B cell (primary cell): ENCODE measurements at regions not wholly inside any gene's neighbourhood (a gene's known extent, or its start where the extent isn't known, plus 50 kb on each side); places are given as distances from the start of the nearest gene placed in this dataset.

Experiments used
- ATAC-seq: fragments of 200-7000 bp; cut with Tn5 transposase; one replicate; pipeline ENCODE4 v1.10.0; 2021; ENCODE audit warnings: low read depth, mild to moderate bottlenecking, moderate number of reproducible peaks, moderate library complexity
- CTCF ChIA-PET: fragments of 350-600 bp; sonication (Branson Sonifier 250); formaldehyde crosslinking; loops from one replicate; lab custom pipeline; 2021; ENCODE audit warnings: antibody characterized with exemption, inconsistent platforms; lab: Charles Lee
- POLR2A ChIA-PET: fragments of 350-600 bp; sonication (Branson Sonifier 250); formaldehyde crosslinking; loops from one replicate; lab custom pipeline; 2021; ENCODE audit warnings: antibody characterized with exemption; lab: Charles Lee
- DNase-seq: peaks from one replicate; pipeline ENCODE4 v3.0.0; 2013
- H2AFZ ChIP-seq: 2 replicates; pipeline ENCODE4 v1.6.1; 2012; ENCODE audit warnings: mild to moderate bottlenecking, low read depth, low read length; ENCODE audit not compliant: insufficient read depth, poor library complexity, severe bottlenecking
- H3K27ac ChIP-seq, 2 donors: 1 replicate in 1 of 2; 2 replicates in 1 of 2; pipeline ENCODE4 v1.5.1; 2012 to 2013; ENCODE audit warnings: low read length in 2 of 2, mild to moderate bottlenecking in 2 of 2, moderate library complexity in 1 of 2
- H3K27me3 ChIP-seq, 4 experiments: fragments of 200-600 bp in 1 of 4; sonication (generic) in 1 of 4; replicated peaks in 1 of 4; 1 replicate in 2 of 4; 2 replicates in 2 of 4; pipeline versions ENCODE4 v1.6.1 to v1.7.0; 2013 to 2016; ENCODE audit warnings: low read length in 3 of 4, mild to moderate bottlenecking in 2 of 4, mixed read lengths in 1 of 4, moderate library complexity in 1 of 4; ENCODE audit not compliant: insufficient read depth in 4 of 4, control insufficient read depth in 3 of 4; ENCODE audit errors: control extremely low read depth in 1 of 4
- H3K36me3 ChIP-seq, 2 experiments: replicated peaks in 1 of 2; 1 replicate in 1 of 2; 2 replicates in 1 of 2; pipeline versions ENCODE4 v1.6.1 to v1.7.1; 2013; ENCODE audit warnings: low read length in 1 of 2; ENCODE audit not compliant: insufficient read depth in 2 of 2, control insufficient read depth in 1 of 2; ENCODE audit errors: control extremely low read depth in 1 of 2, extremely low read depth in 1 of 2
- H3K4me1 ChIP-seq, 2 donors: fragments of 200-600 bp in 1 of 2; sonication (generic) in 1 of 2; 1 replicate in 1 of 2; 2 replicates in 1 of 2; pipeline versions ENCODE4 v1.5.1 to v1.6.1; 2013 to 2017; ENCODE audit warnings: low read length in 2 of 2; ENCODE audit not compliant: control insufficient read depth in 2 of 2, insufficient read depth in 2 of 2
- H3K4me2 ChIP-seq: replicated peaks from 2 replicates; pipeline ENCODE3; 2012; ENCODE audit warnings: mild to moderate bottlenecking, low read depth, low read length; ENCODE audit not compliant: poor library complexity, severe bottlenecking
- H3K4me3 ChIP-seq, 5 experiments: fragments of 200-600 bp in 1 of 5; sonication (generic) in 1 of 5; 1 replicate in 3 of 5; 2 replicates in 2 of 5; pipeline versions ENCODE4 v1.5.1 to v1.7.0; 2011 to 2016; ENCODE audit warnings: low read length in 4 of 5, mild to moderate bottlenecking in 4 of 5, low read depth in 2 of 5, control low read depth in 1 of 5, moderate library complexity in 1 of 5; ENCODE audit not compliant: insufficient read depth in 1 of 5; ENCODE audit errors: control extremely low read depth in 1 of 5, extremely low read depth in 1 of 5
- H3K79me2 ChIP-seq: fragments of 200-600 bp; sonication (generic); one replicate; pipeline ENCODE4 v1.6.0; 2016; ENCODE audit warnings: low read length; ENCODE audit not compliant: control insufficient read depth, insufficient read depth
- H3K9ac ChIP-seq: fragments of 200-600 bp; sonication (generic); 2 replicates; pipeline ENCODE4 v1.6.1; 2017; ENCODE audit warnings: mild to moderate bottlenecking, low read length, moderate library complexity
- H3K9me3 ChIP-seq, 3 donors: one replicate each; pipeline versions ENCODE4 v1.6.1 to v1.7.1; 2013; ENCODE audit warnings: low read length in 2 of 3; ENCODE audit not compliant: control insufficient read depth in 2 of 3, insufficient read depth in 1 of 3; ENCODE audit errors: control extremely low read depth in 1 of 3
- H4K20me1 ChIP-seq: 2 replicates; pipeline ENCODE4 v1.6.0; 2012; ENCODE audit warnings: mild to moderate bottlenecking, low read length; ENCODE audit not compliant: insufficient read depth, control insufficient read depth, poor library complexity, severe bottlenecking
- H3K27ac Mint-ChIP-seq: one replicate; pipeline ENCODE4 v1.8.0; 2021; ENCODE audit warnings: mixed read lengths
- H3K27me3 Mint-ChIP-seq: one replicate; pipeline ENCODE4 v1.8.0; 2021; ENCODE audit warnings: mixed read lengths
- H3K4me1 Mint-ChIP-seq: one replicate; pipeline ENCODE4 v1.8.0; 2021; ENCODE audit warnings: mixed read lengths
- H3K4me3 Mint-ChIP-seq: one replicate; pipeline ENCODE4 v1.8.0; 2021; ENCODE audit warnings: mixed read lengths
- H3K9me3 Mint-ChIP-seq: one replicate; pipeline ENCODE4 v1.8.0; 2022; ENCODE audit warnings: mixed read lengths; ENCODE audit not compliant: insufficient read depth
- EZH2 ChIP-seq: IDR thresholded peaks from 2 replicates; pipeline ENCODE4 v1.6.1; 2012; ENCODE audit warnings: borderline replicate concordance, low read depth, mild to moderate bottlenecking, moderate library complexity, low read length; ENCODE audit not compliant: insufficient read depth, poor library complexity, severe bottlenecking
- WGBS: methylation state at CpG from one replicate; pipeline ENCODE4 v1.1.5; 2013; ENCODE audit warnings: missing lambda C conversion rate; ENCODE audit not compliant: insufficient coverage; 5-methylcytosine and 5-hydroxymethylcytosine counted together
- intact Hi-C: fragments of 100-400 bp; cut with micrococcal nuclease; formaldehyde crosslinking; loops from one replicate; pipeline ENCODE4 v1.10.0; 2022
- TF ChIP-seq, protein P1 (sequence below): fragments of 200-600 bp; IDR thresholded peaks from one replicate; pipeline ENCODE4 v1.8.0; 2022; ENCODE audit warnings: antibody characterized with exemption, mild to moderate bottlenecking

DNA sequence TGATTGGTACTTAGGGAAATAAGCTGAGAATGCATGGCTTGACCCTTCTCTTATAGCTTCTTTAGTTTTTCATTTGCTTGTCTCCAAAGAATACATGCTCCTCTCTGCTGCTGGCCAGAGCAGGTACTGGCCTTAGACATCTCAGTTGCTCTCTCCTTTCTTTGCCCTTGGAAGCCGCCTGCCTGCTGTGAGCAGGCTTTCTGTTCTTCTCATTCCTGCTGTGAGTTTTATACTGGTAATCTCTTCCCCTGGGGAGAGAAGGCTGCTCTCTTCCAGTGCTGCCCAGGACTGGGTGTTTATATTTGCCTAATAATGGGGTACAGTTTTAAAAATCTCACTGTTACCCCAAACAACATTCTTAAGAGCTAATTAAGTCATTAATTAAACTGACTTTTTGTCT is 323.5 kb upstream of the LRRC7 start:
- intact Hi-C loops: no loop called here

DNA sequence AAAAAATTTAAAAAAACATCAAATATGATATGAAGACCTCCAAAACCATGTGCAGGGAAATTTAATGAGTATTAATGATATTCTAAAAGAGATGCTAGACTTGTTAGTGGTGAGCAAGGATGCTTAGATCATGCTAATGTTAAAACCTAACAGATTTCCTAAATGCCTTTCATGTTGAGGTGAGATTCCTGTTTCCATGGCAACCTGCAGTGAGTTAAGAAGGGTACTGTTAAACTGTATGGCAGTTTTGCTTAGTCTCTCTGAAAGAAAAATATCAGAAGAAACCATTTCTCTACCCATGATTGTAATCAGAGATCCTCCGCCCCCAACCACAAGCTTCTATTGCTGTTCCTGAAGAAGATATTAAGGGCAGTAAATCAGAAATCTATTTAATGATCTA is 321.6 kb upstream of the LRRC7 start:
- H3K27ac Mint-ChIP-seq: no peak overlapping the region
- TF ChIP-seq, protein P1, sequence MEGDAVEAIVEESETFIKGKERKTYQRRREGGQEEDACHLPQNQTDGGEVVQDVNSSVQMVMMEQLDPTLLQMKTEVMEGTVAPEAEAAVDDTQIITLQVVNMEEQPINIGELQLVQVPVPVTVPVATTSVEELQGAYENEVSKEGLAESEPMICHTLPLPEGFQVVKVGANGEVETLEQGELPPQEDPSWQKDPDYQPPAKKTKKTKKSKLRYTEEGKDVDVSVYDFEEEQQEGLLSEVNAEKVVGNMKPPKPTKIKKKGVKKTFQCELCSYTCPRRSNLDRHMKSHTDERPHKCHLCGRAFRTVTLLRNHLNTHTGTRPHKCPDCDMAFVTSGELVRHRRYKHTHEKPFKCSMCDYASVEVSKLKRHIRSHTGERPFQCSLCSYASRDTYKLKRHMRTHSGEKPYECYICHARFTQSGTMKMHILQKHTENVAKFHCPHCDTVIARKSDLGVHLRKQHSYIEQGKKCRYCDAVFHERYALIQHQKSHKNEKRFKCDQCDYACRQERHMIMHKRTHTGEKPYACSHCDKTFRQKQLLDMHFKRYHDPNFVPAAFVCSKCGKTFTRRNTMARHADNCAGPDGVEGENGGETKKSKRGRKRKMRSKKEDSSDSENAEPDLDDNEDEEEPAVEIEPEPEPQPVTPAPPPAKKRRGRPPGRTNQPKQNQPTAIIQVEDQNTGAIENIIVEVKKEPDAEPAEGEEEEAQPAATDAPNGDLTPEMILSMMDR: no peak
- no peak for TF ChIP-seq EZH2
- H4K20me1 ChIP-seq: no peaks in the 10 kb centered on the region
- H3K27me3 ChIP-seq: no peaks in the 10 kb centered on the region
- intact Hi-C loops: no loop called here
- no peak overlapping the region for H3K9ac ChIP-seq
- H3K9me3 Mint-ChIP-seq: peaks cover 2% of the 10 kb centered on the region
- H3K9me3 ChIP-seq: no peaks in the 10 kb centered on the region
- no peak overlapping the region for H3K27ac ChIP-seq
- ChIA-PET POLR2A (no interaction called here), CTCF (no interaction called here)
- no peaks in the 10 kb centered on the region for H3K36me3 ChIP-seq
- H3K79me2 ChIP-seq: no peaks in the 10 kb centered on the region
- no peaks in the 10 kb centered on the region for H3K4me1 ChIP-seq
- H3K4me2 ChIP-seq: no peak overlapping the region
- no peaks in the 10 kb centered on the region for H3K4me1 Mint-ChIP-seq
- WGBS: no CpG with 5 or more reads among the region's 1 CpG
- H3K4me3 ChIP-seq: no peak overlapping the region
- no peaks in the 10 kb centered on the region for H3K27me3 Mint-ChIP-seq
- no peak overlapping the region for H3K4me3 Mint-ChIP-seq
- DNase-seq (no peak), ATAC-seq (no peak)
- H2AFZ ChIP-seq: no peak overlapping the region

More for the DNA sequence above, 323.5 kb upstream of the LRRC7 start:
- Histone ChIP-seq H4K20me1 (no peaks in the 10 kb centered on the region), H3K79me2 (no peaks in the 10 kb centered on the region), H3K9me3 (no peaks in the 10 kb centered on the region), H3K27me3 (no peaks in the 10 kb centered on the region), H3K4me1 (no peaks in the 10 kb centered on the region), H2AFZ (no peak overlapping the region), H3K4me2 (no peak overlapping the region), H3K27ac (no peak overlapping the region), H3K4me3 (no peak overlapping the region), H3K36me3 (no peaks in the 10 kb centered on the region), H3K9ac (no peak overlapping the region)
- CTCF ChIA-PET: no interaction called here
- H3K4me1 Mint-ChIP-seq: no peaks in the 10 kb centered on the region
- POLR2A ChIA-PET: no interaction called here
- DNase-seq: no peak
- 100% methylated on average over 1 of the region's 1 CpG for WGBS
- peaks cover 2% of the 10 kb centered on the region for H3K9me3 Mint-ChIP-seq
- H3K27me3 Mint-ChIP-seq: no peaks in the 10 kb centered on the region
- no peak overlapping the region for H3K27ac Mint-ChIP-seq
- no peak for ATAC-seq
- H3K4me3 Mint-ChIP-seq: no peak overlapping the region
- TF ChIP-seq EZH2: no peak
- TF ChIP-seq, protein P1: no peak
